OCI-LY3 (cell line): ENCODE measurements at regions not wholly inside any gene's neighbourhood (a gene's known extent, or its start where the extent isn't known, plus 50 kb on each side); places are given as distances from the start of the nearest gene placed in this dataset.

Experiments
- H2AFZ ChIP-seq: fragments of 200-600, 300-600 bp; shearing (Covaris generic); 2 replicates; pipeline ENCODE4 v1.6.0; 2014; ENCODE audit warnings: antibody characterized with exemption, low read depth, low read length
- H3K27ac ChIP-seq: fragments of 200-600, 300-600 bp; sonication (generic); 2 replicates; pipeline ENCODE4 v1.5.1; 2014; ENCODE audit warnings: mild to moderate bottlenecking, low read length, moderate library complexity, mixed read lengths
- H3K27me3 ChIP-seq: fragments of 200-600, 300-600 bp; sonication (generic); 2 replicates; pipeline ENCODE4 v1.6.1; 2014; ENCODE audit warnings: low read depth, low read length, mixed read lengths
- H3K36me3 ChIP-seq: fragments of 200-600, 300-600 bp; sonication (generic); replicated peaks from 2 replicates; pipeline ENCODE3; 2014; ENCODE audit warnings: low read depth, low read length, mixed read lengths
- H3K4me1 ChIP-seq: fragments of 300-600, 200-600 bp; sonication (generic); 2 replicates; pipeline ENCODE4 v1.6.1; 2014; ENCODE audit warnings: low read length, mixed read lengths
- H3K4me2 ChIP-seq: fragments of 200-600, 300-600 bp; sonication (generic); 2 replicates; pipeline ENCODE4 v1.6.1; 2014; ENCODE audit warnings: low read length, mixed read lengths
- H3K4me3 ChIP-seq: fragments of 300-600, 200-600 bp; sonication (generic); 2 replicates; pipeline ENCODE4 v1.5.1; 2014; ENCODE audit warnings: antibody characterized with exemption, mild to moderate bottlenecking, low read length, moderate library complexity
- H3K79me2 ChIP-seq: fragments of 300-600, 200-600 bp; shearing (Covaris generic); 2 replicates; pipeline ENCODE4 v1.6.1; 2014; ENCODE audit warnings: mild to moderate bottlenecking, low read length, mixed read lengths
- H3K9ac ChIP-seq: fragments of 300-600, 200-600 bp; shearing (Covaris generic); 2 replicates; pipeline ENCODE4 v1.6.0; 2014; ENCODE audit warnings: mild to moderate bottlenecking, low read length, moderate library complexity
- H3K9me3 ChIP-seq: fragments of 200-600, 300-600 bp; shearing (Covaris generic); 2 replicates; pipeline ENCODE4 v1.6.1; 2014; ENCODE audit warnings: low read length, mixed read lengths; ENCODE audit not compliant: insufficient read depth
- H4K20me1 ChIP-seq: fragments of 200-600, 300-600 bp; sonication (generic); 2 replicates; pipeline ENCODE4 v1.6.1; 2016; ENCODE audit warnings: low read length, mixed read lengths; ENCODE audit not compliant: insufficient read depth
- EZH2phosphoT487 ChIP-seq: fragments of 200-600 bp; shearing (Covaris generic); IDR thresholded peaks from 2 replicates; pipeline ENCODE4 v1.6.1; 2018; ENCODE audit warnings: antibody characterized with exemption, mixed run types, low read depth
- TF ChIP-seq, protein P1 (sequence below): fragments of 200-600, 300-600 bp; sonication (generic); IDR thresholded peaks from 2 replicates; pipeline ENCODE4 v1.5.1; 2014; ENCODE audit warnings: antibody characterized with exemption, low read length, low read depth

DNA sequence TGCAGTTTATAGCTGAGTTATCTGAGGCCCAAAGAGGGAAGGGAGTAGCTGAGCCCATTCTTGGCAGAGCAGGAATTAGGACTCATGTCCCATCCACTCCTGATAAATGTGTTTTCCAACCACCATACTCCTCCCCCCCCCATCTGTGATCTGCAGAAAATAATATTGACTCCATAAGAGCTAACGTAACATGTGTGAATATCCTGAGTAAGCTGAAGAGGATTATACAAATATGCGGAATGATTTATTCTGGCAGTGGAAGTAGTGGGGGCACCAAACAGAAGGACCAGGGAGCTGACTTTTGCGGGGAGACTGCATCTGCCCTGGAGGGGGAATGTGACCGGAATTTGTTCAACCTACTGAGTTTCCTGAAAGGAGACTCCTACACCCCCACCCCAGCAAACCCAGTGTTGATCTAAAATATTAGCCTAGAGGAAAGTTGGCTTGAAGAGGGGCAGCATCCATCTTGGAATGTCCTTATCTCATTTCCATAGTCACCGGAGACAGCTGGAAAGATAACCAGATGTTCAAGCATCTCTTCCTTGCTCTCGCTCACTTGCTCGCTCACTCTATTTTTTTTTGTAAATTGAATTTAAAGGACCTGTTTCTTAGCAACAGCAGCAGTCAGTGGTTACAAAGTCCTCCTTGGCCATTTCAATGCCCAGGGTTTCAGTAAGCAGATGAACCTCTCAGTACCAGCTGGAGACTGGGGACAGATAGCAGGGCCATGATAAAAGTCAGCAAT, 114.7 kb downstream of the RPS24 start:
- H3K9ac ChIP-seq: no peak overlapping the region
- H2AFZ ChIP-seq: no peak overlapping the region
- no peaks in the 10 kb centered on the region for H3K79me2 ChIP-seq
- H3K27me3 ChIP-seq: no peaks in the 10 kb centered on the region
- no peaks in the 10 kb centered on the region for H3K36me3 ChIP-seq
- H3K4me3 ChIP-seq: no peak overlapping the region
- no peaks in the 10 kb centered on the region for H4K20me1 ChIP-seq
- H3K27ac ChIP-seq: no peak overlapping the region
- no peaks in the 10 kb centered on the region for H3K9me3 ChIP-seq
- no peaks in the 10 kb centered on the region for H3K4me1 ChIP-seq
- no peak for TF ChIP-seq EZH2phosphoT487
- TF ChIP-seq, protein P1, sequence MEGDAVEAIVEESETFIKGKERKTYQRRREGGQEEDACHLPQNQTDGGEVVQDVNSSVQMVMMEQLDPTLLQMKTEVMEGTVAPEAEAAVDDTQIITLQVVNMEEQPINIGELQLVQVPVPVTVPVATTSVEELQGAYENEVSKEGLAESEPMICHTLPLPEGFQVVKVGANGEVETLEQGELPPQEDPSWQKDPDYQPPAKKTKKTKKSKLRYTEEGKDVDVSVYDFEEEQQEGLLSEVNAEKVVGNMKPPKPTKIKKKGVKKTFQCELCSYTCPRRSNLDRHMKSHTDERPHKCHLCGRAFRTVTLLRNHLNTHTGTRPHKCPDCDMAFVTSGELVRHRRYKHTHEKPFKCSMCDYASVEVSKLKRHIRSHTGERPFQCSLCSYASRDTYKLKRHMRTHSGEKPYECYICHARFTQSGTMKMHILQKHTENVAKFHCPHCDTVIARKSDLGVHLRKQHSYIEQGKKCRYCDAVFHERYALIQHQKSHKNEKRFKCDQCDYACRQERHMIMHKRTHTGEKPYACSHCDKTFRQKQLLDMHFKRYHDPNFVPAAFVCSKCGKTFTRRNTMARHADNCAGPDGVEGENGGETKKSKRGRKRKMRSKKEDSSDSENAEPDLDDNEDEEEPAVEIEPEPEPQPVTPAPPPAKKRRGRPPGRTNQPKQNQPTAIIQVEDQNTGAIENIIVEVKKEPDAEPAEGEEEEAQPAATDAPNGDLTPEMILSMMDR: no peak
- H3K4me2 ChIP-seq: no peak overlapping the region

DNA sequence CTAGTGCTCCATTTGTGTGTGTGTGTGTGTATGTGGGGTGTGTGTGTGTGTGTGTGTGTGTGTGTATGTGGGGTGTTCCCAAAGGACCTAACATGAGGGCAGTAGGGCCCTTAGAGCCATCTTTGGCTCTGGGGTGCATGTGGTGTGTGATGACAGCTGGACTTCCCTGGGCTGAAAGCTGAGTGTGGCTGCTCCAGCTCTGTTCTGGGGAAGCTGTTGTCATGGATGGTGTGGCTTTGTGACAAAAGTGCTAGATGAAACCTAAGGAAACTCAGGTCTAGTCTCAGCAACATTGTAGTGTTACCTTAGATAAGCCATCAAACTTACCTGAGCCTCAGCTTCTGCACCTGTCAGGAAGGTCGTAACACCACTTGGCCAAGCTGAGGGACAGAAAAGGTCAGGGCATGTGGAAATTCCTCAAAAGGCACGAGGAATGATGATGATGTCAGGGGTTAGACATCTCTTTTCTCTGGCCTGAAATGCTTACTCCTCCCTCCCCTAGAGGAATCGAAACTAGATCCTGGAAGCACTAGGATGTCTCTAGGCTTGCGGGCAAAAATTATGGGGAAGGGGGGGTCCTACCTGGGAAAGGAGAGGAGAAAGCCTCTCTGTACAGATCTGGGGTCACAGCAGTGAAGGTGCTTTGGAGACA, 115.4 kb downstream of the RPS24 start:
- no peaks in the 10 kb centered on the region for H3K9me3 ChIP-seq
- TF ChIP-seq, protein P1: no peak
- TF ChIP-seq EZH2phosphoT487: no peak
- H3K4me3 ChIP-seq: no peak overlapping the region
- no peaks in the 10 kb centered on the region for H3K27me3 ChIP-seq
- no peaks in the 10 kb centered on the region for H3K36me3 ChIP-seq
- H3K79me2 ChIP-seq: no peaks in the 10 kb centered on the region
- H4K20me1 ChIP-seq: no peaks in the 10 kb centered on the region
- no peak overlapping the region for H3K4me2 ChIP-seq
- H3K9ac ChIP-seq: no peak overlapping the region
- no peak overlapping the region for H3K27ac ChIP-seq
- no peak overlapping the region for H2AFZ ChIP-seq
- H3K4me1 ChIP-seq: no peaks in the 10 kb centered on the region

DNA sequence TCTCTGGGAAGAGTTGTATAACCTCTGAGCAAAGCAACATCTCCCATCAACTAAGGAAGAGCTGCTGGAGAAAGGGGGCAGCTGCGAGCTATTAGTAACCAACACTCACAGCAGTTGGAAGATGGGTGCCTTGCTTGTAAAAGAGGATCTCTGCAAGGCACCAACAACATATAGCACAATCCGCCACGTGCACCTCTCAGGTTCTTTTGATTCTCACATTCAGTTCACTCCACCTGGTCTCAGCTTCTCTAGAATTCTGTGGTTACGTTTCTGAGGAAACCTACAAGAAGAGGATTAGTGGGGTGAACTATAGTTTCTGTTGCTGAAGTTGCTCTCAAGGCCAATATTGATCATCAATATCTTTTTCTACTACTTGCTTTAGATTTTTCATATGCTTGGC, 117.1 kb downstream of the RPS24 start:
- no peak overlapping the region for H3K4me2 ChIP-seq
- H3K36me3 ChIP-seq: no peaks in the 10 kb centered on the region
- H3K9me3 ChIP-seq: no peaks in the 10 kb centered on the region
- H3K4me1 ChIP-seq: no peaks in the 10 kb centered on the region
- H3K27ac ChIP-seq: no peak overlapping the region
- no peak overlapping the region for H3K9ac ChIP-seq
- no peak overlapping the region for H3K4me3 ChIP-seq
- no peaks in the 10 kb centered on the region for H4K20me1 ChIP-seq
- H2AFZ ChIP-seq: no peak overlapping the region
- H3K79me2 ChIP-seq: no peaks in the 10 kb centered on the region
- no peaks in the 10 kb centered on the region for H3K27me3 ChIP-seq
- TF ChIP-seq, protein P1: no peak
- TF ChIP-seq EZH2phosphoT487: no peak

DNA sequence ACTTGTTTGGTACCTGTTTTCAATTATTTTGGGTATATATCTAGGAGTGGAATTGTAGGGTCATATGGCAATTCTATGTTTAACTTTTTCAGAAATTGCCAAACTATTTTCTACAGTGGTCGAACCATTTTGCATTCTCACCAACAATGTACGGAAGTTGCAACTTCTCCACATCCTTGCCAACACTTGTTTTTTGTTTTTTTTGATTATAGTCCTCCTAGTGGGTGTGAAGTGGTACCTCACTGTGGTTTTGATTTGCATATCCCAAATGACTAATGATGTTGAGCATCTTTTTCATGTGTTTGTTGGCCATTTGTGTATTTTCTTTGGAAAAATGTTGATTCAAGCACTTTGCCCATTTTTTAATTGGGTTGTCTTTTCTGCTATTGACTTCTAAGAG, 122.1 kb downstream of the RPS24 start:
- H3K79me2 ChIP-seq: no peaks in the 10 kb centered on the region
- no peaks in the 10 kb centered on the region for H3K27me3 ChIP-seq
- no peaks in the 10 kb centered on the region for H3K9me3 ChIP-seq
- no peaks in the 10 kb centered on the region for H4K20me1 ChIP-seq
- no peaks in the 10 kb centered on the region for H3K36me3 ChIP-seq
- no peak overlapping the region for H3K4me2 ChIP-seq
- no peak overlapping the region for H3K27ac ChIP-seq
- no peak overlapping the region for H3K4me3 ChIP-seq
- no peak overlapping the region for H2AFZ ChIP-seq
- H3K9ac ChIP-seq: no peak overlapping the region
- no peaks in the 10 kb centered on the region for H3K4me1 ChIP-seq
- no peak for TF ChIP-seq EZH2phosphoT487
- TF ChIP-seq, protein P1: no peak
